Fibroblast of the aortic adventitia (primary cell): ENCODE measurements at regions not wholly inside any gene's neighbourhood (a gene's known extent, or its start where the extent isn't known, plus 50 kb on each side); places are given as distances from the start of the nearest gene placed in this dataset.
"Not testable (repeated sequence)": the region's sequence is repeated elsewhere in the genome, so short reads cannot be mapped to it uniquely, and the experiment has no call there.

Experiments used
- DNase-seq: peaks from one replicate; pipeline ENCODE4 v3.0.0-alpha.2; 2010; ENCODE audit warnings: low read depth
- H3K4me3 ChIP-seq: 2 replicates; pipeline ENCODE4 v1.5.1; 2011; ENCODE audit warnings: low read depth, mild to moderate bottlenecking, control low read depth, low read length, moderate library complexity
- CTCF ChIP-seq: IDR thresholded peaks from 2 replicates; pipeline ENCODE4 v1.5.1; 2011; ENCODE audit warnings: mild to moderate bottlenecking, low read length, control low read depth, inconsistent platforms; ENCODE audit not compliant: insufficient read depth

- no peak overlapping the region for H3K4me3 ChIP-seq
- no peak for TF ChIP-seq CTCF
- DNase-seq: no peak
These were observed 188.3 kb downstream of the NAF1 start for GRCh38 chr4:162978398-162978797.

DNA sequence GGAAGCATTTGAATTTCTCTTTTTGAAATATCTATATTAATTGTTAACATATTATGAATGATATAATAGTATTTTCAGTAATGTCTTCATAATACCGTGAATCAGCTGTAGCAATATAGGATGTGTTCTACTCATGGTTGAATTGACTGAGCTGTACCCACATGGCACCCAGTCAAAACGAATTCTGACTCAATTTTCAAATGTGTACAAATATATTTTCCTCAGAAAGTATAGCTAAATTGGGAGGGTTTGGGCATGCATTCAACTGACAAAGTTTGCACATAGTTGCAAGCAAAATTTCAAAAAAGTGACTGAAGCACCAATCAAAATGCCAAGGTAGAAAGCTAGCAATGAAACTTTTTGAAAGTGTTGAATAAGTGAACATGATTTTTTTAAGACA is 188.9 kb downstream of the NAF1 start:
- H3K4me3 ChIP-seq: no peak overlapping the region
- no peak for TF ChIP-seq CTCF
- no peak for DNase-seq

- no peak overlapping the region for H3K4me3 ChIP-seq
- TF ChIP-seq CTCF: no peak
- DNase-seq: no peak
These were observed 193.9 kb downstream of the NAF1 start for GRCh38 chr4:162972661-162973330.

- no peak overlapping the region for H3K4me3 ChIP-seq
- no peak for DNase-seq
- TF ChIP-seq CTCF: no peak
These were observed 197.5 kb downstream of the NAF1 start for GRCh38 chr4:162969194-162969593.

DNA sequence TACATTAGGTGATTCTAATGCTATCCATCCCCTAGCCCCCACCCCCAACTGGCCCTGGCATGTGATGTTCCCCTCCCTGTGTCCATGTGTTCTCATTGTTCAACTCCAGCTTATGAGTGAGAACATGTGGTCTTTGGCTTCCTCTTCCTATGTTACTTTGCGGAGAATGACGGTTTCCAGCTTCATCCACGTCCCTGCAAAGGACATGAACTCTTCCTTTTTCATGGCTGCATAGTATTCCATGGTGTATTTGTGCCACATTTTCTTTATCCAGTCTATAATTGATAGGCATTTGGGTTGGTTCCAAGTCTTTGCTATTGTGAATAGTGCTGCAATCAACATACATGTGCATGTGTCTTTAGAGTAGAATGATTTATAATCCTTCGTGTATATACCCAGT is 200.7 kb downstream of the NAF1 start:
- not testable (repeated sequence) for DNase-seq, H3K4me3 ChIP-seq

- no peak for DNase-seq
- TF ChIP-seq CTCF: no peak
- no peak overlapping the region for H3K4me3 ChIP-seq
These were observed 207.6 kb downstream of the NAF1 start for GRCh38 chr4:162959046-162959445.

- H3K4me3 ChIP-seq: no peak overlapping the region
- TF ChIP-seq CTCF: no peak
- DNase-seq: no peak
These were observed 209.1 kb downstream of the NAF1 start for GRCh38 chr4:162957521-162958143.
